Ovary (tissue), 3 donors: ENCODE measurements at regions not wholly inside any gene's neighbourhood (a gene's known extent, or its start where the extent isn't known, plus 50 kb on each side); places are given as distances from the start of the nearest gene placed in this dataset.

Source experiments
- CTCF ChIP-seq, 3 donors: fragments of 450-650 bp in 2 of 3; fragments of 200-600 bp in 1 of 3; IDR thresholded peaks; one replicate each; pipeline versions ENCODE4 v1.5.1 to v1.8.0; 2016 to 2022; ENCODE audit warnings: antibody characterized with exemption in 3 of 3, mild to moderate bottlenecking in 1 of 3
- EP300 ChIP-seq: sonication (generic); formaldehyde crosslinking; IDR thresholded peaks from one replicate; pipeline ENCODE4 v1.6.1; 2017; ENCODE audit warnings: antibody characterized with exemption
- POLR2A ChIP-seq: fragments of 450-650 bp; IDR thresholded peaks from one replicate; pipeline ENCODE4 v1.6.1; 2017; ENCODE audit warnings: antibody characterized with exemption, mild to moderate bottlenecking, moderate library complexity
- donor health status: DM: no; HTN: no; CAD: no.

GRCh38 chr5:104363567-104363966 lies 801.0 kb upstream of the NUDT12 start:
- no peak for TF ChIP-seq POLR2A
- TF ChIP-seq CTCF (IDR thresholded peaks at IDR 0.05): no peak
- no peak for TF ChIP-seq EP300
